Keratinocyte (primary cell): ENCODE measurements at regions not wholly inside any gene's neighbourhood (a gene's known extent, or its start where the extent isn't known, plus 50 kb on each side); places are given as distances from the start of the nearest gene placed in this dataset.

Source experiments
- DNase-seq: peaks from one replicate; pipeline ENCODE4 v3.0.0-alpha.2; 2011; ENCODE audit warnings: low read depth, missing footprints, low spot score
- FAIRE-seq: peaks from 2 replicates; lab custom pipeline; 2011; peaks lifted over from hg19 to GRCh38; lab: Jason Lieb, UNC
- H2AFZ ChIP-seq: 2 replicates; pipeline ENCODE4 v1.6.0; 2012; ENCODE audit warnings: low read length, control low read depth, inconsistent platforms; ENCODE audit not compliant: control insufficient read depth
- H3K27ac ChIP-seq: 2 replicates; pipeline ENCODE4 v1.5.1; 2011; ENCODE audit warnings: low read length; ENCODE audit not compliant: control insufficient read depth, insufficient read depth
- H3K27me3 ChIP-seq: 3 replicates; pipeline ENCODE4 v1.6.0; 2011; ENCODE audit warnings: low read length; ENCODE audit not compliant: control insufficient read depth, insufficient read depth; ENCODE audit errors: extremely low read depth
- H3K36me3 ChIP-seq, 2 experiments: 2 replicates in 1 of 2; 3 replicates in 1 of 2; pipeline ENCODE4 v1.5.1; 2011; ENCODE audit warnings: low read length in 2 of 2, mild to moderate bottlenecking in 1 of 2; ENCODE audit not compliant: control insufficient read depth in 2 of 2, insufficient read depth in 2 of 2; ENCODE audit errors: extremely low read depth in 1 of 2
- H3K4me1 ChIP-seq: 3 replicates; pipeline ENCODE4 v1.5.1; 2011; ENCODE audit warnings: low read length; ENCODE audit not compliant: control insufficient read depth, insufficient read depth; ENCODE audit errors: extremely low read depth
- H3K4me2 ChIP-seq: 3 replicates; pipeline ENCODE4 v1.6.0; 2011; ENCODE audit warnings: low read depth, low read length; ENCODE audit not compliant: control insufficient read depth, insufficient read depth; ENCODE audit errors: extremely low read depth
- H3K4me3 ChIP-seq, 3 experiments: fragments of 200-600 bp in 1 of 3; sonication (generic) in 1 of 3; 2 replicates in 2 of 3; 3 replicates in 1 of 3; pipeline ENCODE4 v1.5.1; 2011 to 2016; ENCODE audit warnings: low read length in 3 of 3, mild to moderate bottlenecking in 3 of 3, control low read depth in 2 of 3, inconsistent platforms in 1 of 3, low read depth in 1 of 3, mixed read lengths in 1 of 3, mixed run types in 1 of 3, moderate library complexity in 1 of 3; ENCODE audit not compliant: control insufficient read depth in 2 of 3, insufficient read depth in 2 of 3; ENCODE audit errors: extremely low read depth in 1 of 3
- H3K79me2 ChIP-seq: 2 replicates; pipeline ENCODE4 v1.6.0; 2012; ENCODE audit warnings: low read length; ENCODE audit not compliant: control insufficient read depth, insufficient read depth
- H3K9ac ChIP-seq: 3 replicates; pipeline ENCODE4 v1.6.0; 2011; ENCODE audit warnings: low read length; ENCODE audit not compliant: control insufficient read depth, insufficient read depth; ENCODE audit errors: extremely low read depth
- H3K9me1 ChIP-seq: 3 replicates; pipeline ENCODE4 v1.6.0; 2011; ENCODE audit warnings: low read length; ENCODE audit not compliant: control insufficient read depth, insufficient read depth; ENCODE audit errors: extremely low read depth
- H3K9me3 ChIP-seq: 2 replicates; pipeline ENCODE4 v1.5.1; 2012; ENCODE audit warnings: low read depth, low read length; ENCODE audit not compliant: control insufficient read depth
- H4K20me1 ChIP-seq: 3 replicates; pipeline ENCODE4 v1.6.0; 2011; ENCODE audit warnings: low read length; ENCODE audit not compliant: control insufficient read depth, insufficient read depth; ENCODE audit errors: extremely low read depth
- EZH2 ChIP-seq: IDR thresholded peaks from one replicate; pipeline ENCODE4 v1.6.1; 2012; ENCODE audit warnings: inconsistent platforms, mild to moderate bottlenecking, low read length, moderate library complexity
- dilution Hi-C: fragments of 300-500 bp; cut with MboI; formaldehyde crosslinking; loops from one replicate; pipeline ENCODE4 v1.7.0; 2020; ENCODE audit warnings: low sequenced_read_pairs; ENCODE audit not compliant: extremely low pct_ligation_motif_present
- TF ChIP-seq, protein P1 (sequence below), 3 experiments: IDR thresholded peaks in 1 of 3; conservative IDR thresholded peaks in 1 of 3; optimal IDR thresholded peaks in 1 of 3; 2 replicates in 2 of 3; 3 replicates in 1 of 3; pipeline versions ENCODE3 to v1.5.1; 2011; ENCODE audit warnings: low read length in 3 of 3, mild to moderate bottlenecking in 3 of 3, moderate library complexity in 2 of 3, control low read depth in 1 of 3, inconsistent platforms in 1 of 3; ENCODE audit not compliant: insufficient read depth in 2 of 3; ENCODE audit errors: extremely low read depth in 1 of 3

DNA sequence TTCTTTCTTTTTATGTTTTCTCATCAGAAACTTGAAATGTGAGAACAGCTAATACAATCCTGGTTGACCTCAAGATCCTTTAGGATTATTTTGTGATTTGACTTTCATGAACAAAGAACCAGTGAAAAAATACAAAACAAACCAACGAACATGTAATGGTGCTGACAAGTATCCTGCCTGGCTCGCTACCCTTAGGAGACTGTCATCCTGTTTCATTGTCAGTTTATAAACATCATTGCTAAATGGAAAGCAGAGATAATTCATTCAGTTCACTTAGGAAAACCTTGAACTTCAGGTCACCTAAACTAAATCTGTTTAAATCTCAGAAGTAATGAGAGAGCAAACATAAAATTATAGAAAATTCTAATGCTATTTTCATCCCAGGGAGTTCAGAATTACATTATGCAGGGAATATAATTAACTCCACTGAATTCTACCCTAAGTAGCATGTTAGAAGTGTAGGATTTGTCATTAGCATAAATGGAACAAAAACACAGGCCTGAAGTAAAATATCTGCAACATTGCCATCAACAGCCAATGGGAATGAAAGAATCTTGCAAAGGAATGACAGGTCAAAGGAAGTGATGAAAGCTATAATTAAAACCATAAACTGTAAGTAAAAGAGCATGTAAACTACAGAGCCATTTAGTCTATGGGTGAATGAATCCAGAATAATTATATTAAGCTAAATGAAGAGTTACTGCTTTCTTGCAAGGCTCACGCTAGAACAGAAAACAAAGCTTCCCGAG lies 401.2 kb upstream of the MANEA start:
- no peak overlapping the region for H3K27ac ChIP-seq
- no peak for DNase-seq
- H3K9me1 ChIP-seq = no peaks in the 10 kb centered on the region
- H3K4me2 ChIP-seq = no peak overlapping the region
- TF ChIP-seq, protein P1, sequence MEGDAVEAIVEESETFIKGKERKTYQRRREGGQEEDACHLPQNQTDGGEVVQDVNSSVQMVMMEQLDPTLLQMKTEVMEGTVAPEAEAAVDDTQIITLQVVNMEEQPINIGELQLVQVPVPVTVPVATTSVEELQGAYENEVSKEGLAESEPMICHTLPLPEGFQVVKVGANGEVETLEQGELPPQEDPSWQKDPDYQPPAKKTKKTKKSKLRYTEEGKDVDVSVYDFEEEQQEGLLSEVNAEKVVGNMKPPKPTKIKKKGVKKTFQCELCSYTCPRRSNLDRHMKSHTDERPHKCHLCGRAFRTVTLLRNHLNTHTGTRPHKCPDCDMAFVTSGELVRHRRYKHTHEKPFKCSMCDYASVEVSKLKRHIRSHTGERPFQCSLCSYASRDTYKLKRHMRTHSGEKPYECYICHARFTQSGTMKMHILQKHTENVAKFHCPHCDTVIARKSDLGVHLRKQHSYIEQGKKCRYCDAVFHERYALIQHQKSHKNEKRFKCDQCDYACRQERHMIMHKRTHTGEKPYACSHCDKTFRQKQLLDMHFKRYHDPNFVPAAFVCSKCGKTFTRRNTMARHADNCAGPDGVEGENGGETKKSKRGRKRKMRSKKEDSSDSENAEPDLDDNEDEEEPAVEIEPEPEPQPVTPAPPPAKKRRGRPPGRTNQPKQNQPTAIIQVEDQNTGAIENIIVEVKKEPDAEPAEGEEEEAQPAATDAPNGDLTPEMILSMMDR (optimal IDR thresholded peaks at IDR 0.05 in 1 of 3, IDR thresholded peaks at IDR 0.05 in 1 of 3, conservative IDR thresholded peaks at IDR 0.05 in 1 of 3; ENCODE audit: extremely low read depth in 1 of 3, insufficient read depth in 2 of 3, low read length in 3 of 3) = no peak
- no peak for TF ChIP-seq EZH2
- H4K20me1 ChIP-seq = no peaks in the 10 kb centered on the region
- H3K36me3 ChIP-seq = no peaks in the 10 kb centered on the region
- H3K4me1 ChIP-seq = no peaks in the 10 kb centered on the region
- dilution Hi-C loops = no loop called here
- H3K9me3 ChIP-seq = no peaks in the 10 kb centered on the region
- no peak overlapping the region for H3K9ac ChIP-seq
- H3K27me3 ChIP-seq = no peaks in the 10 kb centered on the region
- no peak for FAIRE-seq
- no peaks in the 10 kb centered on the region for H3K79me2 ChIP-seq
- no peak overlapping the region for H3K4me3 ChIP-seq
- H2AFZ ChIP-seq = no peak overlapping the region

DNA sequence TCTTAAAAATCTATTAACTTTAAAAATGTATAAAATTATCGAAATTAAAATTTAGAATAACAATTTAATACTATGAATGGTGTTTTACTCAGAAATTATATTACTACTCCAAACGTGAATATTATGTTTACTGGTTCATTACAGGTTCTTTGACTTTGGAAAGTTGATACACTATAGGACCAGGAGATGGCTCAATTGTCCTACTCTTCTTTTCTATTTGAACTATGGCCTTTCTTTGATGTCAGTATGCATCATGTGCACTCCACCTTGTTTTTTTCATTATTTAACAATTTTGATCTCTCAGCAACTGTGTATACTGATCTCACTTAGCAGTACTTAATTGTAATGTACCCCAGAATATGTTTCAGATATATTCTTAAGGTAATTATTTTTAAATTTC lies 391.5 kb upstream of the MANEA start:
- DNase-seq (no peak), FAIRE-seq (no peak)
- no peaks in the 10 kb centered on the region for H3K9me1 ChIP-seq
- H3K9me3 ChIP-seq = no peaks in the 10 kb centered on the region
- H3K4me3 ChIP-seq = no peak overlapping the region
- TF ChIP-seq EZH2 = no peak
- TF ChIP-seq, protein P1 (optimal IDR thresholded peaks at IDR 0.05 in 1 of 3, IDR thresholded peaks at IDR 0.05 in 1 of 3, conservative IDR thresholded peaks at IDR 0.05 in 1 of 3; ENCODE audit: extremely low read depth in 1 of 3, insufficient read depth in 2 of 3, low read length in 3 of 3) = no peak
- H3K79me2 ChIP-seq = no peaks in the 10 kb centered on the region
- H3K4me1 ChIP-seq = no peaks in the 10 kb centered on the region
- H3K27ac ChIP-seq = no peak overlapping the region
- dilution Hi-C loops = no loop called here
- H3K4me2 ChIP-seq = no peak overlapping the region
- no peaks in the 10 kb centered on the region for H3K27me3 ChIP-seq
- no peaks in the 10 kb centered on the region for H3K36me3 ChIP-seq
- no peaks in the 10 kb centered on the region for H4K20me1 ChIP-seq
- H2AFZ ChIP-seq = no peak overlapping the region
- H3K9ac ChIP-seq = no peak overlapping the region
